ENCODE measurements at regions not wholly inside any gene's neighbourhood (a gene's known extent, or its start where the extent isn't known, plus 50 kb on each side); places are given as distances from the start of the nearest gene placed in this dataset.

GRCh38 chr11:91664521-91664920 lies 560.1 kb upstream of the FAT3 start:
- Histone ChIP-seq H3K36me3 (ENCODE audit: control insufficient read depth in 4 of 4, insufficient read depth in 4 of 4, low read length in 3 of 4) (no peaks in the 10 kb centered on the region), H3K4me1 (ENCODE audit: control extremely low read depth in 1 of 4, control insufficient read depth in 4 of 4, insufficient read depth in 4 of 4, low read length in 3 of 4) (no peaks in the 10 kb centered on the region), H3K9me3 (ENCODE audit: control extremely low read depth in 1 of 5, control insufficient read depth in 4 of 5, insufficient read depth in 2 of 5, low read depth in 1 of 5, low read length in 4 of 5) (no peaks in the 10 kb centered on the region), H3K4me3 (ENCODE audit: control insufficient read depth in 1 of 7, extremely low read depth in 1 of 7, insufficient read depth in 4 of 7, low read depth in 2 of 7, low read length in 6 of 7) (no peak overlapping the region), H3K27me3 (replicated peaks in 2 of 5; ENCODE audit: control insufficient read depth in 4 of 5, insufficient read depth in 5 of 5, low read length in 4 of 5) (no peaks in the 10 kb centered on the region), H3K27ac (ENCODE audit: insufficient read depth in 1 of 2, low read depth in 1 of 2, low read length in 2 of 2, poor library complexity in 1 of 2, severe bottlenecking in 2 of 2) (no peak overlapping the region)
- WGBS (ENCODE audit: insufficient coverage) = 90% methylated on average over 3 of the region's 3 CpGs
- POLR2A ChIA-PET = no interaction called here
- CTCF ChIA-PET = interaction anchor here (1.5 kb wide), 1 partner anchor 9 kb away, joined by 3 read pairs; no protein-coding TSS in a partner anchor
- DNase-seq = no peak

DNA sequence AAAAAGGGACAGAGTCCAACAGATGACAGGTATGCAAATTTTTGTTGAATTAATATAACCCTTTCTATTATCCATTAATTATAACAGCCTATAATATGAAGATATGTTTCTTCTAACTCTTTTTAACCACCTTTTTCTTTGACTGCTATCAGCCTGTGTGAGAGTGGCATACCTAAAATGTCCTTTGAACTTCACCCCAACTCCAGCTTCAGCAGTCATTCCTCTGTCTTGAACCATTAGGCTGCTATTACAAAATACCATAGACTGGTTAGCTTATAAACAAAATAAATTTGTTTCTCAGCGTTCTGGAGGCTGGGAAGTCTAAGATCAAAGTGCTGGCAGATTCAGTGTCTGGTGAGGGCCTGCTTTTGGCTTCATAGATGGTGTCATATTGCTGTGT lies 564.6 kb upstream of the FAT3 start:
- ChIA-PET CTCF (no interaction called here), POLR2A (no interaction called here)
- H3K27ac ChIP-seq (ENCODE audit: insufficient read depth in 1 of 2, low read depth in 1 of 2, low read length in 2 of 2, poor library complexity in 1 of 2, severe bottlenecking in 2 of 2) = no peak overlapping the region
- no peaks in the 10 kb centered on the region for H3K36me3 ChIP-seq (ENCODE audit: control insufficient read depth in 4 of 4, insufficient read depth in 4 of 4, low read length in 3 of 4)
- no peaks in the 10 kb centered on the region for H3K27me3 ChIP-seq (replicated peaks in 2 of 5; ENCODE audit: control insufficient read depth in 4 of 5, insufficient read depth in 5 of 5, low read length in 4 of 5)
- no peak for DNase-seq
- no peak overlapping the region for H3K4me3 ChIP-seq (ENCODE audit: control insufficient read depth in 1 of 7, extremely low read depth in 1 of 7, insufficient read depth in 4 of 7, low read depth in 2 of 7, low read length in 6 of 7)
- H3K9me3 ChIP-seq (ENCODE audit: control extremely low read depth in 1 of 5, control insufficient read depth in 4 of 5, insufficient read depth in 2 of 5, low read depth in 1 of 5, low read length in 4 of 5) = no peaks in the 10 kb centered on the region
- 73% methylated on average over 1 of the region's 1 CpG for WGBS (ENCODE audit: insufficient coverage)
- no peaks in the 10 kb centered on the region for H3K4me1 ChIP-seq (ENCODE audit: control extremely low read depth in 1 of 4, control insufficient read depth in 4 of 4, insufficient read depth in 4 of 4, low read length in 3 of 4)

DNA sequence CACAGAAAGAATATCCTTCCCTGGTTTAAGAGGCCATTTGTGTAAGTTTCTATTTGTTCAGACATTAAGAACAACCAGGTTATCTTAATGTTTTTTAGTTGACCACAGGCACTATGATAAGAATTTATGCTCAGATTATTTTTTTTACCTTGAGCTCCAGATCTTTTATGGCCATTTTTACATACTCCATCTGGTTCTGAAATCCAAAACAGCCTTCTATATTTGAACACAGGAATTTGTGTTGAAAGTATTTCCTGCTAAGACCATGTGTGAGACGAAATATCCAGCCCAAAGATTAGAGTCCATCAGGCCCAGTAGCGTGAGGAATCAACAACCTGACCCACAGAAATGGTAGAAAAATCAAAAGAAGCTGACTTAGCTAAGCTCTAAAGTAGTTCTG lies 569.9 kb upstream of the FAT3 start:
- no peak overlapping the region for H3K4me3 ChIP-seq (ENCODE audit: control insufficient read depth in 1 of 7, extremely low read depth in 1 of 7, insufficient read depth in 4 of 7, low read depth in 2 of 7, low read length in 6 of 7)
- ChIA-PET POLR2A (no interaction called here), CTCF (interaction anchor here (1.4 kb wide), 1 partner anchor 9 kb away, joined by 3 read pairs; no protein-coding TSS in a partner anchor)
- WGBS (ENCODE audit: insufficient coverage) = 73% methylated on average over 2 of the region's 2 CpGs
- H3K9me3 ChIP-seq (ENCODE audit: control extremely low read depth in 1 of 5, control insufficient read depth in 4 of 5, insufficient read depth in 2 of 5, low read depth in 1 of 5, low read length in 4 of 5) = no peaks in the 10 kb centered on the region
- H3K27me3 ChIP-seq (replicated peaks in 2 of 5; ENCODE audit: control insufficient read depth in 4 of 5, insufficient read depth in 5 of 5, low read length in 4 of 5) = no peaks in the 10 kb centered on the region
- H3K27ac ChIP-seq (ENCODE audit: insufficient read depth in 1 of 2, low read depth in 1 of 2, low read length in 2 of 2, poor library complexity in 1 of 2, severe bottlenecking in 2 of 2) = no peak overlapping the region
- H3K4me1 ChIP-seq (ENCODE audit: control extremely low read depth in 1 of 4, control insufficient read depth in 4 of 4, insufficient read depth in 4 of 4, low read length in 3 of 4) = no peaks in the 10 kb centered on the region
- no peak for DNase-seq
- H3K36me3 ChIP-seq (ENCODE audit: control insufficient read depth in 4 of 4, insufficient read depth in 4 of 4, low read length in 3 of 4) = no peaks in the 10 kb centered on the region

- POLR2A ChIA-PET = no interaction called here
These were observed 571.4 kb upstream of the FAT3 start for GRCh38 chr11:91653079-91653754.

GRCh38 chr11:91650802-91651201 lies 573.8 kb upstream of the FAT3 start:
- no peak for DNase-seq
- no peak overlapping the region for H3K27ac ChIP-seq (ENCODE audit: insufficient read depth in 1 of 2, low read depth in 1 of 2, low read length in 2 of 2, poor library complexity in 1 of 2, severe bottlenecking in 2 of 2)
- 100% methylated on average over 2 of the region's 5 CpGs for WGBS (ENCODE audit: insufficient coverage)
- H3K27me3 ChIP-seq (replicated peaks in 2 of 5; ENCODE audit: control insufficient read depth in 4 of 5, insufficient read depth in 5 of 5, low read length in 4 of 5) = no peaks in the 10 kb centered on the region
- peaks cover 0 to 1% (median 0%) of the 10 kb centered on the region in 5 experiments for H3K9me3 ChIP-seq (ENCODE audit: control extremely low read depth in 1 of 5, control insufficient read depth in 4 of 5, insufficient read depth in 2 of 5, low read depth in 1 of 5, low read length in 4 of 5)
- POLR2A ChIA-PET = no interaction called here
- CTCF ChIA-PET = no interaction called here
- H3K4me1 ChIP-seq (ENCODE audit: control extremely low read depth in 1 of 4, control insufficient read depth in 4 of 4, insufficient read depth in 4 of 4, low read length in 3 of 4) = no peaks in the 10 kb centered on the region
- H3K36me3 ChIP-seq (ENCODE audit: control insufficient read depth in 4 of 4, insufficient read depth in 4 of 4, low read length in 3 of 4) = no peaks in the 10 kb centered on the region
- no peak overlapping the region for H3K4me3 ChIP-seq (ENCODE audit: control insufficient read depth in 1 of 7, extremely low read depth in 1 of 7, insufficient read depth in 4 of 7, low read depth in 2 of 7, low read length in 6 of 7)

More at GRCh38 chr11:91653079-91653754, 571.4 kb upstream of the FAT3 start:
- Histone ChIP-seq H3K36me3 (ENCODE audit: control insufficient read depth in 4 of 4, insufficient read depth in 4 of 4, low read length in 3 of 4) (no peaks in the 10 kb centered on the region), H3K9me3 (ENCODE audit: control extremely low read depth in 1 of 5, control insufficient read depth in 4 of 5, insufficient read depth in 2 of 5, low read depth in 1 of 5, low read length in 4 of 5) (peaks cover 0 to 1% (median 0%) of the 10 kb centered on the region in 5 experiments), H3K27ac (ENCODE audit: insufficient read depth in 1 of 2, low read depth in 1 of 2, low read length in 2 of 2, poor library complexity in 1 of 2, severe bottlenecking in 2 of 2) (no peak overlapping the region), H3K4me3 (ENCODE audit: control insufficient read depth in 1 of 7, extremely low read depth in 1 of 7, insufficient read depth in 4 of 7, low read depth in 2 of 7, low read length in 6 of 7) (no peak overlapping the region), H3K27me3 (replicated peaks in 2 of 5; ENCODE audit: control insufficient read depth in 4 of 5, insufficient read depth in 5 of 5, low read length in 4 of 5) (no peaks in the 10 kb centered on the region), H3K4me1 (ENCODE audit: control extremely low read depth in 1 of 4, control insufficient read depth in 4 of 4, insufficient read depth in 4 of 4, low read length in 3 of 4) (no peaks in the 10 kb centered on the region)
- WGBS (ENCODE audit: insufficient coverage) = no CpG with 5 or more reads among the region's 2 CpGs
- DNase-seq = no peak
- CTCF ChIA-PET = no interaction called here

GRCh38 chr11:91641153-91641552 lies 583.5 kb upstream of the FAT3 start:
- CTCF ChIA-PET = no interaction called here
- no peaks in the 10 kb centered on the region for H3K36me3 ChIP-seq (ENCODE audit: control insufficient read depth in 4 of 4, insufficient read depth in 4 of 4, low read length in 3 of 4)
- 100% methylated on average over 2 of the region's 3 CpGs for WGBS (ENCODE audit: insufficient coverage)
- H3K27me3 ChIP-seq (replicated peaks in 2 of 5; ENCODE audit: control insufficient read depth in 4 of 5, insufficient read depth in 5 of 5, low read length in 4 of 5) = no peaks in the 10 kb centered on the region
- no peak overlapping the region for H3K4me3 ChIP-seq (ENCODE audit: control insufficient read depth in 1 of 7, extremely low read depth in 1 of 7, insufficient read depth in 4 of 7, low read depth in 2 of 7, low read length in 6 of 7)
- no peak overlapping the region for H3K27ac ChIP-seq (ENCODE audit: insufficient read depth in 1 of 2, low read depth in 1 of 2, low read length in 2 of 2, poor library complexity in 1 of 2, severe bottlenecking in 2 of 2)
- DNase-seq = no peak
- POLR2A ChIA-PET = no interaction called here
- H3K4me1 ChIP-seq (ENCODE audit: control extremely low read depth in 1 of 4, control insufficient read depth in 4 of 4, insufficient read depth in 4 of 4, low read length in 3 of 4) = no peaks in the 10 kb centered on the region
- no peaks in the 10 kb centered on the region for H3K9me3 ChIP-seq (ENCODE audit: control extremely low read depth in 1 of 5, control insufficient read depth in 4 of 5, insufficient read depth in 2 of 5, low read depth in 1 of 5, low read length in 4 of 5)

DNA sequence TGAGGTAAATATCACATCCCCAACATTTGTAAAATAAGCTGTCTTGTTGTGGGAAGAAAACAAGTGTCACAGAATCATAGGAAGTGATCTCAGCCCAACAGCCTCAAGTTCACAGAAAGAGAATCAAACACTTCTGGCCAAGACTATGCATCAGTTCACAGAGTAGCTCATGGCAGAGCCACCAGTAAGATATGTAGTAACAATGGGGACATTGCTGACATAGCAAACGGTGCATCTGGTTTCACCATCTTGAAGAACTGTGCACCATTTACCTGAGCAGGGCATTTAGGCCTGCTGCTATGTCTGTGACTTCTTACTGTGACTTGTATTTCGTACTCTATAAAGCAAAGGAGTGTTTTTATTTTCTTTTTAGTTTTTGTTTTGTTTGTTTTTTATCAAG lies 585.3 kb upstream of the FAT3 start:
- DNase-seq = no peak
- POLR2A ChIA-PET = no interaction called here
- H3K9me3 ChIP-seq (ENCODE audit: control extremely low read depth in 1 of 5, control insufficient read depth in 4 of 5, insufficient read depth in 2 of 5, low read depth in 1 of 5, low read length in 4 of 5) = no peaks in the 10 kb centered on the region
- no peak overlapping the region for H3K27ac ChIP-seq (ENCODE audit: insufficient read depth in 1 of 2, low read depth in 1 of 2, low read length in 2 of 2, poor library complexity in 1 of 2, severe bottlenecking in 2 of 2)
- H3K4me3 ChIP-seq (ENCODE audit: control insufficient read depth in 1 of 7, extremely low read depth in 1 of 7, insufficient read depth in 4 of 7, low read depth in 2 of 7, low read length in 6 of 7) = no peak overlapping the region
- no peaks in the 10 kb centered on the region for H3K36me3 ChIP-seq (ENCODE audit: control insufficient read depth in 4 of 4, insufficient read depth in 4 of 4, low read length in 3 of 4)
- CTCF ChIA-PET = no interaction called here
- no peaks in the 10 kb centered on the region for H3K27me3 ChIP-seq (replicated peaks in 2 of 5; ENCODE audit: control insufficient read depth in 4 of 5, insufficient read depth in 5 of 5, low read length in 4 of 5)
- H3K4me1 ChIP-seq (ENCODE audit: control extremely low read depth in 1 of 4, control insufficient read depth in 4 of 4, insufficient read depth in 4 of 4, low read length in 3 of 4) = no peaks in the 10 kb centered on the region
- 91% methylated on average over 1 of the region's 2 CpGs for WGBS (ENCODE audit: insufficient coverage)
